ENCODE measurements at regions not wholly inside any gene's neighbourhood (a gene's known extent, or its start where the extent isn't known, plus 50 kb on each side); places are given as distances from the start of the nearest gene placed in this dataset.

DNA sequence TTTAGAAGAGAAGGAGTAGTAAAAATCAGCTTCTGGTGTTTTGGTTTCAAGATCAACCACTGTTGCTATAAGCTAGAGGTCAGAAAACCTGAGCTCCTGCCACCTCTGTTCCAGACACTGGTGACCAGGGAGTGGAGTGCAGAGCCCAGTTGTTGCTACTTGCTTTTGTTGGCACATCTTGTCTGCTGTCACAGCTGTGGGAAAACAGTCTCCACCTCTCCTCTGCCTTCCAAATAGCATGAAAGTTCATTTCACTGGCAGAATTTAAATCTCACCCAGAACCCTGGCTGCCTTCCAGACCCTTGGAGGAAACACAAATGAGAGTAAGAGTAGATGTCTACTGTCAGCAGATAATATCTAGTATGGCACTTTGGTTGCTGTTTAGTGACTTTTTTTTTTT, 297.5 kb upstream of the KLF3 start:
- H3K27ac Mint-ChIP-seq, result peak overlapping the region; percentile 70 to 89 (median 74)
- no peaks in the 10 kb centered on the region for H3K9me3 Mint-ChIP-seq
- TF ChIP-seq, protein P1, sequence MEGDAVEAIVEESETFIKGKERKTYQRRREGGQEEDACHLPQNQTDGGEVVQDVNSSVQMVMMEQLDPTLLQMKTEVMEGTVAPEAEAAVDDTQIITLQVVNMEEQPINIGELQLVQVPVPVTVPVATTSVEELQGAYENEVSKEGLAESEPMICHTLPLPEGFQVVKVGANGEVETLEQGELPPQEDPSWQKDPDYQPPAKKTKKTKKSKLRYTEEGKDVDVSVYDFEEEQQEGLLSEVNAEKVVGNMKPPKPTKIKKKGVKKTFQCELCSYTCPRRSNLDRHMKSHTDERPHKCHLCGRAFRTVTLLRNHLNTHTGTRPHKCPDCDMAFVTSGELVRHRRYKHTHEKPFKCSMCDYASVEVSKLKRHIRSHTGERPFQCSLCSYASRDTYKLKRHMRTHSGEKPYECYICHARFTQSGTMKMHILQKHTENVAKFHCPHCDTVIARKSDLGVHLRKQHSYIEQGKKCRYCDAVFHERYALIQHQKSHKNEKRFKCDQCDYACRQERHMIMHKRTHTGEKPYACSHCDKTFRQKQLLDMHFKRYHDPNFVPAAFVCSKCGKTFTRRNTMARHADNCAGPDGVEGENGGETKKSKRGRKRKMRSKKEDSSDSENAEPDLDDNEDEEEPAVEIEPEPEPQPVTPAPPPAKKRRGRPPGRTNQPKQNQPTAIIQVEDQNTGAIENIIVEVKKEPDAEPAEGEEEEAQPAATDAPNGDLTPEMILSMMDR (IDR thresholded peaks at IDR 0.05; ENCODE audit: unreplicated experiment in 3 of 3), result no peak
- H3K27me3 Mint-ChIP-seq (ENCODE audit: low read depth), result no peaks in the 10 kb centered on the region
- H3K4me1 Mint-ChIP-seq, result peaks cover 42% of the 10 kb centered on the region
- H3K36me3 Mint-ChIP-seq (ENCODE audit: low read depth), result no peaks in the 10 kb centered on the region
- no peak overlapping the region for H3K4me3 Mint-ChIP-seq

DNA sequence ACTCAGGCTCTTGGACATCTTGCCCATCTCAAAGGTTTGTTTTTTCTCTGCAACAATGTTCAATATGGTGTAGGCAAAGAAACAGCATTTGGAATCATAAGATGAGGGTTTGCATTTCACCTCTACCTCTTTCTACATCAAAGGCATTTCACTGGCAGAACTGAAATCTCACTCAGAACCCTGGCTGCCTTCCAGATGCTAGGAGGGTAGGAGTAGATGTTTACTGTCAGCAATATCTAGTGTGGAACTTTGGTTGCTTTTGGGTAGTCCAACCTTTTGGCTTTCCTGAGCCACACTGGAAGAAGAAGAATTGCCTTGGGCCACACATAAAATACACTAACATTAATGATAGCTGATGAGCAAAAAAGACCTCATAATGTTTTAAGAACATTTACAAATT, 297.0 kb upstream of the KLF3 start:
- H3K27ac Mint-ChIP-seq, result peak overlapping the region; percentile 56 to 93 (median 89)
- TF ChIP-seq, protein P1 (IDR thresholded peaks at IDR 0.05; ENCODE audit: unreplicated experiment in 3 of 3), result no peak
- no peak overlapping the region for H3K4me3 Mint-ChIP-seq
- peaks cover 42% of the 10 kb centered on the region for H3K4me1 Mint-ChIP-seq
- H3K27me3 Mint-ChIP-seq (ENCODE audit: low read depth), result no peaks in the 10 kb centered on the region
- no peaks in the 10 kb centered on the region for H3K36me3 Mint-ChIP-seq (ENCODE audit: low read depth)
- no peaks in the 10 kb centered on the region for H3K9me3 Mint-ChIP-seq

DNA sequence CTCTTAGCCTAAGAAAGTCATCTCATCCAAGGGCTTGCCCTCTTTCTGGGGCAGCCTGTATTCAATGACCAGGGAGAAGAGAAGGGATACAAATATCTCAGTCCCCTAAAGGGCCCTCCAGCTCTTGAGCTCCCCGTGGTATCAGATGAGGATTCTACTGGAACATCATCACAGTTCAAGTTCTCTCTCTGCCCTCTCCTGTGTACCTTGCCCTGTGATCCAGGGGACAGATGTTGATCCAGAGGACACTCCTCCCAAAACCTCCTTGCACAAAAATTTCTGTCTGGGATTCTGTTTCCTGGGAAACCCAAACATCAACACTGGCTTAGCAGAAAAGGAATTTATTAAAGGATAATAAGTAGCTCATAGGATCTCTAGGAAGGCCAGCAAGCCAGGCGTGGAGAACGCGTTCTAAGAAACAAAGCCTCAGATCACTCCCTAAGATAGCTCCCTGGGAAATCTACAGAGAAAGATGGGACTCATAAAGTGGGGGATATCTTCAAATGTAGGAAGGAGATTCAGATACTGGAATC, 296.3 kb upstream of the KLF3 start:
- peak overlapping the region; percentile 56 to 93 (median 89) for H3K27ac Mint-ChIP-seq
- H3K4me3 Mint-ChIP-seq, result peak overlapping the region in 1 of 3 experiments; percentile 58
- peaks cover 3% of the 10 kb centered on the region for H3K9me3 Mint-ChIP-seq
- peaks cover 3% of the 10 kb centered on the region for H3K36me3 Mint-ChIP-seq (ENCODE audit: low read depth)
- no peaks in the 10 kb centered on the region for H3K27me3 Mint-ChIP-seq (ENCODE audit: low read depth)
- peaks cover 42% of the 10 kb centered on the region for H3K4me1 Mint-ChIP-seq
- TF ChIP-seq, protein P1 (IDR thresholded peaks at IDR 0.05; ENCODE audit: unreplicated experiment in 3 of 3), result no peak

DNA sequence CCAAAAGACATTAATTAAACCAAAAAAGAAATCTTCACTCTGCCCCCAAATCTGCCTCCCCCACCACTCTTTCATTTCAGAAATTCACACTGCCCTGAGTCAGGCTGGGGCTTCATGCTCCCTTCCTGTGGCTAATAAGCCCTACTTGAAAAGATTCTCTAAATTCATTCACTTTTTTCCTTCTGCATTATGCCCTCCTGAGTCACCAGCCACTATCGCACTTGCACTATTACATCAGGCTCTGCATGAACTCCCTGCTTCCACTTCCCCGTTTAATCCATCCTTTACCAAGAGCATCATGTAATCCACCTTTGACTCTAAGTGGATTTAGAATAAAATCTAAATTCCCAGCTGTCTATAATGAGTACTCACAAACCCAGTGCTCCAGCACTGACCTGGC, 295.4 kb upstream of the KLF3 start:
- peaks cover 3% of the 10 kb centered on the region for H3K36me3 Mint-ChIP-seq (ENCODE audit: low read depth)
- peaks cover 42% of the 10 kb centered on the region for H3K4me1 Mint-ChIP-seq
- H3K4me3 Mint-ChIP-seq, result no peak overlapping the region
- H3K9me3 Mint-ChIP-seq, result peaks cover 3% of the 10 kb centered on the region
- no peaks in the 10 kb centered on the region for H3K27me3 Mint-ChIP-seq (ENCODE audit: low read depth)
- peak overlapping the region; percentile 3 to 89 (median 53) for H3K27ac Mint-ChIP-seq
- TF ChIP-seq, protein P1 (IDR thresholded peaks at IDR 0.05; ENCODE audit: unreplicated experiment in 3 of 3), result no peak

DNA sequence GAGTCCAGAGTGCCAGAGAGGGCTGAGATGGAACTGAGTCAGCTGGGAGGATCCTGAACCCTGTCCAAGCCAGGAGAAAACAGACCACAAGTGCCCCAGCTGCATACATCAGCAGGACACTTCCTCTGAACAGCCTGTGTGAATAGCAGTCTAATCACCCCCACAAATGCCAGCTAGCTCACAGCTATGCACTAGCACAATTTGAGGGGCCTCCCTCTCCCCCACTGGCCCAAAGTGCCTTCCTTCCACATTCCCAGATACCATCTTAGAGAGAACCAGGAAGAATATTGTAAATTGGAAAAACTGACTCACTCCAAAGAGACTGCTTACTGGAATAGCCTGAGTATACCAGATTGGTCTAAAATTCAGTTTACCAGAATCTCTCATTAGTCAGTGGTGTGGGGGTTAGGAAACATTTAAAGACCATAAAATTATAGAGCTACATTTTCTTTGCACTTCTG, 292.6 kb upstream of the KLF3 start:
- Mint-ChIP-seq H3K27ac (no peak overlapping the region), H3K27me3 (ENCODE audit: low read depth) (no peaks in the 10 kb centered on the region), H3K9me3 (peaks cover 3% of the 10 kb centered on the region), H3K4me1 (peaks cover 24% of the 10 kb centered on the region), H3K4me3 (no peak overlapping the region), H3K36me3 (ENCODE audit: low read depth) (peaks cover 3% of the 10 kb centered on the region)
- TF ChIP-seq, protein P1 (IDR thresholded peaks at IDR 0.05; ENCODE audit: unreplicated experiment in 3 of 3), result no peak

DNA sequence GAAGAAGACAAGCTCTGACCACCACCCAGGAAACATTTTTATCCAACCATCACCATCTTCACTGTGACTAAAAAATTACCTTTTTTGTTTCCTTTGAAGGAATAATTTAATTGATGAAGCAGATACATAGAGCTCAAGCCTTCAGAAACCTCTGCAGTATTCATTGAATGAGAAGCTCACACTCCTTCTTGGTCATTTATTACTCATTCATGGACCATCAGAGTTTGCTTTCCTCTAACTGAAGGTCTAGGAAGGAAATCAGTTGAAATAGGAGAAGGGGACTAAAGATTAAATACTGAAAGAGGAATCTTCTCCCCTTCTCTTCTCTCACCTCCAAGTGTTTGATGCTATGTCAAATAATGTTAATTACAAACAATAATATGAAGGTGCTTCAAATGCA, 290.6 kb upstream of the KLF3 start:
- Mint-ChIP-seq H3K9me3 (peaks cover 3% of the 10 kb centered on the region), H3K4me1 (peaks cover 4% of the 10 kb centered on the region), H3K4me3 (no peak overlapping the region), H3K27ac (no peak overlapping the region), H3K27me3 (ENCODE audit: low read depth) (no peaks in the 10 kb centered on the region), H3K36me3 (ENCODE audit: low read depth) (peaks cover 3% of the 10 kb centered on the region)
- TF ChIP-seq, protein P1 (IDR thresholded peaks at IDR 0.05; ENCODE audit: unreplicated experiment in 3 of 3), result no peak

Measured in nephron (organoid).